GM18519 (cell line): ENCODE measurements at regions not wholly inside any gene's neighbourhood (a gene's known extent, or its start where the extent isn't known, plus 50 kb on each side); places are given as distances from the start of the nearest gene placed in this dataset.

Experiments used
- ATAC-seq: cut with Tn5 transposase; IDR thresholded peaks from one replicate; pipeline ENCODE4 v1.9.1; 2021; ENCODE audit warnings: mild to moderate bottlenecking, moderate library complexity; ENCODE audit not compliant: unreplicated experiment, low FRiP score

GRCh38 chr6:141265756-141266623 is 866.7 kb upstream of the GJE1 start:
- no peak for ATAC-seq

GRCh38 chr6:141264101-141264500 is 868.6 kb upstream of the GJE1 start:
- no peak for ATAC-seq

GRCh38 chr6:141261672-141262060 is 871.1 kb upstream of the GJE1 start:
- no peak for ATAC-seq

- no peak for ATAC-seq
These were observed 871.6 kb upstream of the GJE1 start for GRCh38 chr6:141261016-141261671.

GRCh38 chr6:141260627-141261015 is 872.1 kb upstream of the GJE1 start:
- ATAC-seq, result no peak

GRCh38 chr6:141259807-141260206 is 872.9 kb upstream of the GJE1 start:
- ATAC-seq, result no peak

GRCh38 chr6:141259091-141259490 is 873.6 kb upstream of the GJE1 start:
- ATAC-seq, result no peak

- no peak for ATAC-seq
These were observed 874.2 kb upstream of the GJE1 start for GRCh38 chr6:141258516-141258915.

GRCh38 chr6:141254336-141254735 is 878.4 kb upstream of the GJE1 start:
- no peak for ATAC-seq

- ATAC-seq, result no peak
These were observed 879.7 kb upstream of the GJE1 start for GRCh38 chr6:141252828-141253608.

GRCh38 chr6:141251286-141251685 is 881.4 kb upstream of the GJE1 start:
- ATAC-seq, result no peak

- peak; percentile 46 for ATAC-seq
These were observed 884.5 kb upstream of the GJE1 start for GRCh38 chr6:141248021-141248799.

GRCh38 chr6:141244366-141244765 is 888.4 kb upstream of the GJE1 start:
- no peak for ATAC-seq

GRCh38 chr6:141242957-141243356 is 889.8 kb upstream of the GJE1 start:
- no peak for ATAC-seq

- no peak for ATAC-seq
These were observed 903.4 kb upstream of the GJE1 start for GRCh38 chr6:141229296-141229695.

GRCh38 chr6:141218583-141218982 is 914.1 kb upstream of the GJE1 start:
- ATAC-seq, result no peak

- ATAC-seq, result no peak
These were observed 916.0 kb upstream of the GJE1 start for GRCh38 chr6:141216726-141217125.

GRCh38 chr6:141212296-141212695 is 920.4 kb upstream of the GJE1 start:
- no peak for ATAC-seq

GRCh38 chr6:141211845-141212244 is 920.9 kb upstream of the GJE1 start:
- no peak for ATAC-seq

GRCh38 chr6:141210901-141211300 is 921.8 kb upstream of the GJE1 start:
- ATAC-seq, result no peak
